ENCODE measurements at regions not wholly inside any gene's neighbourhood (a gene's known extent, or its start where the extent isn't known, plus 50 kb on each side); places are given as distances from the start of the nearest gene placed in this dataset.
A peak's percentile ranks its signal among the peaks of the same experiment; 100 is the strongest.
"Not testable (repeated sequence)": the region's sequence is repeated elsewhere in the genome, so short reads cannot be mapped to it uniquely, and the experiment has no call there.

GRCh38 chr10:32217216-32217615, 129.7 kb downstream of the EPC1 start:
- no peak for DNase-seq

- DNase-seq = not testable (repeated sequence)
Observed at GRCh38 chr10:32213838-32214237, 133.1 kb downstream of the EPC1 start.

GRCh38 chr10:32211046-32211363, 136.0 kb downstream of the EPC1 start:
- no peak for DNase-seq

GRCh38 chr10:32210306-32211045, 136.5 kb downstream of the EPC1 start:
- DNase-seq = no peak

GRCh38 chr10:32208005-32208404, 139.0 kb downstream of the EPC1 start:
- not testable (repeated sequence) for DNase-seq

GRCh38 chr10:32207544-32207943, 139.4 kb downstream of the EPC1 start:
- DNase-seq = peak in 1 of 2 experiments; percentile 5

GRCh38 chr10:32205670-32206069, 141.3 kb downstream of the EPC1 start:
- DNase-seq = no peak

- no peak for DNase-seq
Observed at GRCh38 chr10:32204606-32205005, 142.4 kb downstream of the EPC1 start.

- DNase-seq = no peak
Observed at GRCh38 chr10:32199714-32200394, 143.6 kb upstream of the KIF5B start.

- no peak for DNase-seq
Observed at GRCh38 chr10:32197423-32197822, 141.2 kb upstream of the KIF5B start.

GRCh38 chr10:32190890-32191491, 134.8 kb upstream of the KIF5B start:
- peak in 1 of 2 experiments; percentile 2 for DNase-seq

GRCh38 chr10:32189400-32190084, 133.3 kb upstream of the KIF5B start:
- DNase-seq = no peak

GRCh38 chr10:32188601-32189000, 132.4 kb upstream of the KIF5B start:
- not testable (repeated sequence) for DNase-seq

GRCh38 chr10:32187686-32188085, 131.5 kb upstream of the KIF5B start:
- no peak for DNase-seq

GRCh38 chr10:32183652-32184051, 127.4 kb upstream of the KIF5B start:
- not testable (repeated sequence) for DNase-seq

- no peak for DNase-seq
Observed at GRCh38 chr10:32182476-32182875, 126.3 kb upstream of the KIF5B start.

GRCh38 chr10:32180390-32181280, 124.4 kb upstream of the KIF5B start:
- DNase-seq = no peak

- DNase-seq = no peak
Observed at GRCh38 chr10:32179836-32180235, 123.6 kb upstream of the KIF5B start.

- DNase-seq = not testable (repeated sequence)
Observed at GRCh38 chr10:32177594-32177993, 121.4 kb upstream of the KIF5B start.

- no peak for DNase-seq
Observed at GRCh38 chr10:32175629-32176028, 119.4 kb upstream of the KIF5B start.

- no peak for DNase-seq
Observed at GRCh38 chr10:32174349-32174893, 118.2 kb upstream of the KIF5B start.

GRCh38 chr10:32171204-32171603, 115.0 kb upstream of the KIF5B start:
- DNase-seq = no peak

Data from NCI-H2081 (cell line).